ENCODE measurements at regions not wholly inside any gene's neighbourhood (a gene's known extent, or its start where the extent isn't known, plus 50 kb on each side); places are given as distances from the start of the nearest gene placed in this dataset.

- no peak overlapping the region for H3K9ac ChIP-seq (ENCODE audit: control insufficient read depth, extremely low read depth, insufficient read depth, low read length)
- no peak for DNase-seq (ENCODE audit: low read depth, low spot score)
- H3K27me3 ChIP-seq (ENCODE audit: control insufficient read depth, extremely low read depth, insufficient read depth, low read length), result no peaks in the 10 kb centered on the region
- H2AFZ ChIP-seq (ENCODE audit: control insufficient read depth, low read length), result no peak overlapping the region
- TF ChIP-seq CTCF (optimal IDR thresholded peaks at IDR 0.05 in 1 of 3, IDR thresholded peaks at IDR 0.05 in 1 of 3, conservative IDR thresholded peaks at IDR 0.05 in 1 of 3; ENCODE audit: extremely low read depth in 1 of 3, insufficient read depth in 2 of 3, low read length in 3 of 3), result no peak
- no peak for FAIRE-seq
- H3K4me2 ChIP-seq (ENCODE audit: control insufficient read depth, extremely low read depth, insufficient read depth, low read depth, low read length), result no peak overlapping the region
- no peak overlapping the region for H3K4me3 ChIP-seq (ENCODE audit: control insufficient read depth in 2 of 3, extremely low read depth in 1 of 3, insufficient read depth in 2 of 3, low read depth in 1 of 3, low read length in 3 of 3)
- no peaks in the 10 kb centered on the region for H3K36me3 ChIP-seq (ENCODE audit: control insufficient read depth in 2 of 2, extremely low read depth in 1 of 2, insufficient read depth in 2 of 2, low read length in 2 of 2)
- no peaks in the 10 kb centered on the region for H3K4me1 ChIP-seq (ENCODE audit: control insufficient read depth, extremely low read depth, insufficient read depth, low read length)
- H4K20me1 ChIP-seq (ENCODE audit: control insufficient read depth, extremely low read depth, insufficient read depth, low read length), result no peaks in the 10 kb centered on the region
- no peaks in the 10 kb centered on the region for H3K9me1 ChIP-seq (ENCODE audit: control insufficient read depth, extremely low read depth, insufficient read depth, low read length)
- no peaks in the 10 kb centered on the region for H3K79me2 ChIP-seq (ENCODE audit: control insufficient read depth, insufficient read depth, low read length)
- dilution Hi-C loops (cut with MboI; ENCODE audit: extremely low pct_ligation_motif_present, low sequenced_read_pairs), result no loop called here
- H3K9me3 ChIP-seq (ENCODE audit: control insufficient read depth, low read depth, low read length), result no peaks in the 10 kb centered on the region
- no peak overlapping the region for H3K27ac ChIP-seq (ENCODE audit: control insufficient read depth, insufficient read depth, low read length)
These were observed 219.1 kb downstream of the IRS2 start for GRCh38 chr13:109567315-109567714.

- H3K9me1 ChIP-seq (ENCODE audit: control insufficient read depth, extremely low read depth, insufficient read depth, low read length), result no peaks in the 10 kb centered on the region
- DNase-seq (ENCODE audit: low read depth, low spot score) (no peak), FAIRE-seq (no peak)
- no peaks in the 10 kb centered on the region for H3K9me3 ChIP-seq (ENCODE audit: control insufficient read depth, low read depth, low read length)
- no peaks in the 10 kb centered on the region for H4K20me1 ChIP-seq (ENCODE audit: control insufficient read depth, extremely low read depth, insufficient read depth, low read length)
- no peak overlapping the region for H3K27ac ChIP-seq (ENCODE audit: control insufficient read depth, insufficient read depth, low read length)
- H3K4me3 ChIP-seq (ENCODE audit: control insufficient read depth in 2 of 3, extremely low read depth in 1 of 3, insufficient read depth in 2 of 3, low read depth in 1 of 3, low read length in 3 of 3), result no peak overlapping the region
- no peaks in the 10 kb centered on the region for H3K4me1 ChIP-seq (ENCODE audit: control insufficient read depth, extremely low read depth, insufficient read depth, low read length)
- no peak overlapping the region for H2AFZ ChIP-seq (ENCODE audit: control insufficient read depth, low read length)
- no peak overlapping the region for H3K4me2 ChIP-seq (ENCODE audit: control insufficient read depth, extremely low read depth, insufficient read depth, low read depth, low read length)
- no peak for TF ChIP-seq EZH2 (IDR thresholded peaks at IDR 0.05; ENCODE audit: low read length)
- no peak for TF ChIP-seq CTCF (optimal IDR thresholded peaks at IDR 0.05 in 1 of 3, IDR thresholded peaks at IDR 0.05 in 1 of 3, conservative IDR thresholded peaks at IDR 0.05 in 1 of 3; ENCODE audit: extremely low read depth in 1 of 3, insufficient read depth in 2 of 3, low read length in 3 of 3)
- H3K9ac ChIP-seq (ENCODE audit: control insufficient read depth, extremely low read depth, insufficient read depth, low read length), result no peak overlapping the region
- dilution Hi-C loops (cut with MboI; ENCODE audit: extremely low pct_ligation_motif_present, low sequenced_read_pairs), result no loop called here
- no peaks in the 10 kb centered on the region for H3K36me3 ChIP-seq (ENCODE audit: control insufficient read depth in 2 of 2, extremely low read depth in 1 of 2, insufficient read depth in 2 of 2, low read length in 2 of 2)
- H3K27me3 ChIP-seq (ENCODE audit: control insufficient read depth, extremely low read depth, insufficient read depth, low read length), result no peaks in the 10 kb centered on the region
- no peaks in the 10 kb centered on the region for H3K79me2 ChIP-seq (ENCODE audit: control insufficient read depth, insufficient read depth, low read length)
These were observed 220.5 kb downstream of the IRS2 start for GRCh38 chr13:109565877-109566276.
